ENCODE measurements at regions not wholly inside any gene's neighbourhood (a gene's known extent, or its start where the extent isn't known, plus 50 kb on each side); places are given as distances from the start of the nearest gene placed in this dataset.
"Not testable (repeated sequence)": the region's sequence is repeated elsewhere in the genome, so short reads cannot be mapped to it uniquely, and the experiment has no call there.

GRCh38 chr5:120806202-120806601 lies 342.1 kb downstream of the PRR16 start:
- in situ Hi-C loops (cut with HindIII; ENCODE audit: low pct_ligation_motif_present, low pct_unique_long_range_greater_than_20kb, low sequenced_read_pairs) = no loop called here

GRCh38 chr5:120808135-120808534 lies 344.0 kb downstream of the PRR16 start:
- DNase-seq = peak; percentile 2
- in situ Hi-C loops (cut with HindIII; ENCODE audit: low pct_ligation_motif_present, low pct_unique_long_range_greater_than_20kb, low sequenced_read_pairs) = no loop called here

More at GRCh38 chr5:120806202-120806601, 342.1 kb downstream of the PRR16 start:
- no peak for DNase-seq

GRCh38 chr5:120808606-120809005 lies 344.5 kb downstream of the PRR16 start:
- in situ Hi-C loops (cut with HindIII; ENCODE audit: low pct_ligation_motif_present, low pct_unique_long_range_greater_than_20kb, low sequenced_read_pairs) = no loop called here
- no peak for DNase-seq

GRCh38 chr5:120813551-120813950 lies 349.5 kb downstream of the PRR16 start:
- DNase-seq = no peak
- in situ Hi-C loops (cut with HindIII; ENCODE audit: low pct_ligation_motif_present, low pct_unique_long_range_greater_than_20kb, low sequenced_read_pairs) = no loop called here

GRCh38 chr5:120817044-120817985 lies 353.2 kb downstream of the PRR16 start:
- in situ Hi-C loops (cut with HindIII; ENCODE audit: low pct_ligation_motif_present, low pct_unique_long_range_greater_than_20kb, low sequenced_read_pairs) = no loop called here
- peak; percentile 27 for DNase-seq

GRCh38 chr5:120818128-120818527 lies 354.0 kb downstream of the PRR16 start:
- no peak for DNase-seq
- in situ Hi-C loops (cut with HindIII; ENCODE audit: low pct_ligation_motif_present, low pct_unique_long_range_greater_than_20kb, low sequenced_read_pairs) = no loop called here

- no peak for DNase-seq
- in situ Hi-C loops (cut with HindIII; ENCODE audit: low pct_ligation_motif_present, low pct_unique_long_range_greater_than_20kb, low sequenced_read_pairs) = no loop called here
Measured at GRCh38 chr5:120823328-120823727, 359.2 kb downstream of the PRR16 start.

GRCh38 chr5:120831646-120832045 lies 367.5 kb downstream of the PRR16 start:
- in situ Hi-C loops (cut with HindIII; ENCODE audit: low pct_ligation_motif_present, low pct_unique_long_range_greater_than_20kb, low sequenced_read_pairs); DNase-seq: not testable (repeated sequence)

- DNase-seq = no peak
- in situ Hi-C loops (cut with HindIII; ENCODE audit: low pct_ligation_motif_present, low pct_unique_long_range_greater_than_20kb, low sequenced_read_pairs) = no loop called here
Measured at GRCh38 chr5:120841830-120842229, 377.7 kb downstream of the PRR16 start.

- in situ Hi-C loops (cut with HindIII; ENCODE audit: low pct_ligation_motif_present, low pct_unique_long_range_greater_than_20kb, low sequenced_read_pairs) = no loop called here
- DNase-seq = no peak
Measured at GRCh38 chr5:120843390-120843980, 379.4 kb downstream of the PRR16 start.

GRCh38 chr5:120848883-120849282 lies 384.8 kb downstream of the PRR16 start:
- in situ Hi-C loops (cut with HindIII; ENCODE audit: low pct_ligation_motif_present, low pct_unique_long_range_greater_than_20kb, low sequenced_read_pairs) = no loop called here
- DNase-seq = no peak

- in situ Hi-C loops (cut with HindIII; ENCODE audit: low pct_ligation_motif_present, low pct_unique_long_range_greater_than_20kb, low sequenced_read_pairs) = no loop called here
- no peak for DNase-seq
Measured at GRCh38 chr5:120852222-120852860, 388.2 kb downstream of the PRR16 start.

GRCh38 chr5:120866997-120867396 lies 402.9 kb downstream of the PRR16 start:
- in situ Hi-C loops (cut with HindIII; ENCODE audit: low pct_ligation_motif_present, low pct_unique_long_range_greater_than_20kb, low sequenced_read_pairs) = no loop called here
- DNase-seq = no peak

- in situ Hi-C loops (cut with HindIII; ENCODE audit: low pct_ligation_motif_present, low pct_unique_long_range_greater_than_20kb, low sequenced_read_pairs) = no loop called here
- no peak for DNase-seq
Measured at GRCh38 chr5:120869831-120870230, 405.7 kb downstream of the PRR16 start.

GRCh38 chr5:120872297-120872696 lies 408.2 kb downstream of the PRR16 start:
- in situ Hi-C loops (cut with HindIII; ENCODE audit: low pct_ligation_motif_present, low pct_unique_long_range_greater_than_20kb, low sequenced_read_pairs) = no loop called here
- no peak for DNase-seq

GRCh38 chr5:120873083-120873482 lies 409.0 kb downstream of the PRR16 start:
- in situ Hi-C loops (cut with HindIII; ENCODE audit: low pct_ligation_motif_present, low pct_unique_long_range_greater_than_20kb, low sequenced_read_pairs) = no loop called here
- DNase-seq = no peak

- no peak for DNase-seq
- in situ Hi-C loops (cut with HindIII; ENCODE audit: low pct_ligation_motif_present, low pct_unique_long_range_greater_than_20kb, low sequenced_read_pairs) = no loop called here
Measured at GRCh38 chr5:120874081-120874862, 410.2 kb downstream of the PRR16 start.

GRCh38 chr5:120882038-120882775 lies 418.1 kb downstream of the PRR16 start:
- DNase-seq = no peak
- in situ Hi-C loops (cut with HindIII; ENCODE audit: low pct_ligation_motif_present, low pct_unique_long_range_greater_than_20kb, low sequenced_read_pairs) = no loop called here
